CD4-positive, alpha-beta memory T cell (primary cell): ENCODE measurements at regions not wholly inside any gene's neighbourhood (a gene's known extent, or its start where the extent isn't known, plus 50 kb on each side); places are given as distances from the start of the nearest gene placed in this dataset.
A peak's percentile ranks its signal among the peaks of the same experiment; 100 is the strongest.

Experiments used
- CTCF ChIA-PET: fragments of 350-600 bp; sonication (Branson Sonifier 250); formaldehyde crosslinking; loops from one replicate; lab custom pipeline; 2021; ENCODE audit warnings: inconsistent platforms; ENCODE audit not compliant: partially characterized antibody; lab: Charles Lee
- POLR2A ChIA-PET: fragments of 350-600 bp; sonication (Branson Sonifier 250); formaldehyde crosslinking; loops from one replicate; lab custom pipeline; 2021; ENCODE audit not compliant: partially characterized antibody; lab: Charles Lee
- DNase-seq, 5 donors: peaks; one replicate each; pipeline versions ENCODE4 v3.0.0 to v3.0.0-alpha.2; 2020 to 2022; ENCODE audit warnings: mixed read lengths in 1 of 5
- H3K27ac ChIP-seq: one replicate; pipeline ENCODE4 v1.7.0; 2013; ENCODE audit warnings: low read depth, low read length
- H3K27me3 ChIP-seq: 2 replicates; pipeline ENCODE4 v1.7.0; 2013; ENCODE audit warnings: mild to moderate bottlenecking, low read length, moderate library complexity; ENCODE audit not compliant: insufficient read depth
- H3K36me3 ChIP-seq: 2 replicates; pipeline ENCODE4 v1.7.0; 2013; ENCODE audit warnings: mild to moderate bottlenecking, low read length, moderate library complexity; ENCODE audit not compliant: insufficient read depth
- H3K4me1 ChIP-seq: 2 replicates; pipeline ENCODE4 v1.7.0; 2013; ENCODE audit warnings: mild to moderate bottlenecking, low read length, moderate library complexity; ENCODE audit not compliant: insufficient read depth
- H3K4me3 ChIP-seq, 2 donors: one replicate each; pipeline ENCODE4 v1.7.0; 2013; ENCODE audit warnings: low read length in 2 of 2, mild to moderate bottlenecking in 1 of 2
- H3K9me3 ChIP-seq, 2 donors: one replicate each; pipeline ENCODE4 v1.7.0; 2013; ENCODE audit warnings: low read length in 2 of 2, control low read depth in 1 of 2; ENCODE audit not compliant: control insufficient read depth in 1 of 2
- H3K27ac Mint-ChIP-seq, 7 donors: one replicate each; pipeline ENCODE4 v1.8.0; 2020 to 2021; ENCODE audit warnings: mixed read lengths in 7 of 7, mild to moderate bottlenecking in 6 of 7, inconsistent platforms in 3 of 7, moderate library complexity in 3 of 7
- H3K27me3 Mint-ChIP-seq, 2 donors: one replicate each; pipeline ENCODE4 v1.8.0; 2020 to 2021; ENCODE audit warnings: mixed read lengths in 2 of 2
- H3K36me3 Mint-ChIP-seq, 2 donors: one replicate each; pipeline ENCODE4 v1.8.0; 2020 to 2021; ENCODE audit warnings: mixed read lengths in 2 of 2, inconsistent platforms in 1 of 2, mild to moderate bottlenecking in 1 of 2
- H3K4me1 Mint-ChIP-seq, 4 donors: one replicate each; pipeline ENCODE4 v1.8.0; 2020 to 2021; ENCODE audit warnings: mixed read lengths in 4 of 4, mild to moderate bottlenecking in 1 of 4
- H3K4me3 Mint-ChIP-seq, 8 donors: one replicate each; pipeline ENCODE4 v1.8.0; 2020 to 2021; ENCODE audit warnings: mixed read lengths in 8 of 8, mild to moderate bottlenecking in 7 of 8, moderate library complexity in 6 of 8, inconsistent platforms in 3 of 8
- H3K9me3 Mint-ChIP-seq, 8 donors: one replicate each; pipeline ENCODE4 v1.8.0; 2020 to 2021; ENCODE audit warnings: mixed read lengths in 8 of 8, mild to moderate bottlenecking in 5 of 8, inconsistent platforms in 3 of 8, moderate library complexity in 1 of 8
- intact Hi-C: fragments of 100-400 bp; cut with micrococcal nuclease; formaldehyde crosslinking; loops from one replicate; pipeline ENCODE4 v1.15.1; 2023

DNA sequence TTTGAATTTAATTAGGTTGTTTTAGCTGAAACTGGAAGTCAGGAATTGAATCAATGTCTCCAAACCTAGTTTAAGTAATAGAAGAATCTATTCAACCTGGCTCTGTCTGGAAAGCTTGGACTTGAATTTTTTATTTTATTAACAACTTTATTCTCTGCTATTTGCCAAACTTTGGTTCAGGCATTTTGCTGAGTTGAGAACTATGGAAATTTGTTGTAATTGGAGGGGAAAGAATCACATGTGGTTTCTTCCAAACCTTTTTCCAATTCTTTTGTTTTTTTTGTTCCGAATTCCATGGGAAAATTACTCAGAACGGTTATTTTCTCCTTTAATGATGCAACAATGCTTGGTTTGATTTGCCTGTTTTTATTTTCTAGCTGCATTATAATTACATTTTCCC, 98.2 kb upstream of the RPS23 start:
- H3K36me3 ChIP-seq, result no peaks in the 10 kb centered on the region
- no peaks in the 10 kb centered on the region for H3K4me1 ChIP-seq
- H3K27ac ChIP-seq, result no peak overlapping the region
- DNase-seq, result no peak
- Mint-ChIP-seq H3K4me3 (no peak overlapping the region), H3K27ac (no peak overlapping the region), H3K27me3 (peaks cover 0 to 1% of the 10 kb centered on the region in 2 donors), H3K4me1 (peaks cover 0 to 4% (median under 1%) of the 10 kb centered on the region in 4 donors), H3K9me3 (peaks cover 0 to 1% (median 0%) of the 10 kb centered on the region in 8 donors), H3K36me3 (no peaks in the 10 kb centered on the region)
- intact Hi-C loops, result no loop called here
- ChIA-PET POLR2A (no interaction called here), CTCF (no interaction called here)
- H3K9me3 ChIP-seq, result no peaks in the 10 kb centered on the region
- H3K27me3 ChIP-seq, result no peaks in the 10 kb centered on the region
- no peak overlapping the region for H3K4me3 ChIP-seq

DNA sequence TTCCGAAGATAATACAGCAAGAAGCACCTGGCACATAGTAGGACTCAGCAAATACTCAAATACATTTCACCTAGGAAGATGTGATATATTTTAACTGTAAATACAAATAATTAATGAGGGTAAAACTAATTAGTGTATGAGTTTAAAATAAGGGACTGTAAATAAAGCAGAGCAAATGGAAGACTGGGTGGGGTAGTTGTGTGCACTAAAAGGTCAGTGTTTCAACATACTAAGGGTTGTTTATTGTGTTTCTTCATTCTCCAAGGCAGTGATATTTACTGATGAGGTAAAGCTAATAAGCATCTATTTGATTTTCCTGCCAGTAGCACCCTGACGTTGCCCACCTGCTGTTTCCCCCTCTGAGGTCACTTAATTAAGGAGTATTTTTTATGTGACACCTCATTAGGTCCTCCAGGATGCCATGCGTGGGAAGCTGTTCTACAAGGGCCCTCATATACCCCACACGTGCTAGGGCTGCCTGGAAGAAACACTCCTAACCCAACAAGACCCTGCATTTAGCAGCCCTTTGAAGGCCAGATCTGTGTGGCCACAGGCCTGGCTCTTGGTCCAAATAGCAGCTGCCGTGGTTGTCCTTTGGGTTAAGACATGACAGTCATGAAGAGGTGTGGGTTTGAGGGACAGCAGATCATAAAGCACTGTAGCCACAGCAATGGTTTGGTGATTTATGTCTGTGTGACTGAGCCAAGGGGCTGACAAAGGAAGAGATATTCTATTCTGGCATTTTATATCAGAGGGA, 97.5 kb upstream of the RPS23 start:
- Histone ChIP-seq H3K4me1 (no peaks in the 10 kb centered on the region), H3K9me3 (no peaks in the 10 kb centered on the region), H3K27me3 (no peaks in the 10 kb centered on the region), H3K27ac (no peak overlapping the region), H3K4me3 (no peak overlapping the region), H3K36me3 (no peaks in the 10 kb centered on the region)
- ChIA-PET CTCF (no interaction called here), POLR2A (no interaction called here)
- Mint-ChIP-seq H3K9me3 (peaks cover 0 to 1% (median 0%) of the 10 kb centered on the region in 8 donors), H3K27ac (peak overlapping the region in 1 of 7 donors; percentile 78), H3K4me1 (peaks cover 0 to 4% (median under 1%) of the 10 kb centered on the region in 4 donors), H3K27me3 (peaks cover 0 to 1% of the 10 kb centered on the region in 2 donors), H3K4me3 (no peak overlapping the region), H3K36me3 (no peaks in the 10 kb centered on the region)
- intact Hi-C loops, result no loop called here
- DNase-seq, result no peak

DNA sequence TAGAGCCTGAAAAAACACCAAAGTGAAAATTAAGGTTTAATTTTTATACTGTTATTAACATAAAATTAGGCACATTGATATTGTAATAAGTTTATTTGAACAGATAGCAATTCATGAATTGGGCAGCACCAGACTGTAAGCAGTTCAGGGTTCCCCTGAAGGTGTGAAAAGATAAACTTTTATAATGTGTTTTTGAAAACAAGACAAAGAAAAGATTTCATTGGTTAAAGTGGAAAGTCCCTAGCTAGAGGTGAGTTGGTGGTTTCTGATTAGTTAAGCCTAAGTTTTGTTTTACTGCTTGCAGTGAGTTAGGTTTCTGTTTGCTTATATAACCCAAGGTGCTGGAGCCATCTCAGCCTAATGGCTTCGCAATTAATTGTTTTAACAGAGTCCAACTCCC, 96.5 kb upstream of the RPS23 start:
- Mint-ChIP-seq H3K27me3 (peaks cover 0 to 1% of the 10 kb centered on the region in 2 donors), H3K9me3 (peaks cover 0 to 1% (median 0%) of the 10 kb centered on the region in 8 donors), H3K4me1 (peaks cover 0 to 4% (median under 1%) of the 10 kb centered on the region in 4 donors), H3K4me3 (no peak overlapping the region), H3K36me3 (no peaks in the 10 kb centered on the region), H3K27ac (no peak overlapping the region)
- no peak for DNase-seq
- POLR2A ChIA-PET, result no interaction called here
- no peaks in the 10 kb centered on the region for H3K27me3 ChIP-seq
- H3K4me1 ChIP-seq, result no peaks in the 10 kb centered on the region
- H3K9me3 ChIP-seq, result no peaks in the 10 kb centered on the region
- CTCF ChIA-PET, result no interaction called here
- H3K27ac ChIP-seq, result no peak overlapping the region
- H3K36me3 ChIP-seq, result no peaks in the 10 kb centered on the region
- intact Hi-C loops, result no loop called here
- H3K4me3 ChIP-seq, result no peak overlapping the region

DNA sequence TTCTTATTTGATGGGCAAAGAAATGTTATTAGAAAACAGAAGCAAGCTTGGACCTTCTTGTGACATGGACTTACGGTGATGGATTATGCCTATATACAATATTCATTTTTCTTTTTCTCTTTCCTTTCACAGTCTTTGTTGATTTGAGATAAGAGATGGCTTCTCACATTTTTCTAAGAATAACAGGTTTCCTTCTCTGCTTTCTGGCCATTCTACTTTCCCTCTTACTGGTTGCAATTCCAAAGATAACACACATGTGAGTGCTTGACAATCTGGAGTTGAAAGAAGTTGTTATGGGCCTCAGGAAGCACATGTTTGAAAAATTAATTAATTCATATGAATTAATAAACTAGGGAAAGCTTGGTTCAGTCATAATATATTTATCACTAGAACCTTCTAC, 89.8 kb upstream of the RPS23 start:
- no peaks in the 10 kb centered on the region for H3K36me3 ChIP-seq
- CTCF ChIA-PET, result interaction anchor here (1.3 to 2.1 kb wide), 3 partner anchors 10 to 16 kb away, joined by 3 to 9 read pairs (median 8); no protein-coding TSS in a partner anchor
- H3K4me1 ChIP-seq, result no peaks in the 10 kb centered on the region
- Mint-ChIP-seq H3K27ac (no peak overlapping the region), H3K9me3 (no peaks in the 10 kb centered on the region), H3K36me3 (no peaks in the 10 kb centered on the region), H3K4me3 (no peak overlapping the region), H3K27me3 (peaks cover 5 to 7% of the 10 kb centered on the region in 2 donors), H3K4me1 (peaks cover 0 to 1% (median 0%) of the 10 kb centered on the region in 4 donors)
- H3K4me3 ChIP-seq, result no peak overlapping the region
- no peaks in the 10 kb centered on the region for H3K27me3 ChIP-seq
- H3K9me3 ChIP-seq, result no peaks in the 10 kb centered on the region
- intact Hi-C loops, result no loop called here
- H3K27ac ChIP-seq, result no peak overlapping the region
- DNase-seq, result no peak
- POLR2A ChIA-PET, result no interaction called here

DNA sequence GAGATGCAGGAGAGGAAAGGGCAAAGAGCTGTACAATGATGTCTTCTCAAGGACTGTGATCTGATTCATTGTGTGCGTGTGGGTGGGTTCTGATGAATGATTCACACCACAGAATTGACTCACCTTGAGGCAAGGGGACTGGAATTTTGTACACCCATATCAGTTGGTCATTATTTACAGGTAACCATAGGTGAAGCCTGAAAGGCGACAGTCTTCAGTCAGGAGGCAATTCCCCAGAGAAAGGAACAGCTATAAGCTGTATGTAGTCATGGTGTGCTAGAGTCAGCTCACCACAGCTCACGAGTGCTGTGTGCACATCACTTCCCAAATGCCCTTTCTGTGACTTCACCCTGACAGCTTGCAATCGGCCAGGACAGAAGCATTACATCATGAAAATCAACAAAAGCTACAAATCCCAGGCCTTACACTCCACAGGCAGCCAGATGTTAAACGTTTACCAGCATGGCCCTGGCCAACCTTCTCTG, 87.6 kb upstream of the RPS23 start:
- intact Hi-C loops, result no loop called here
- Histone ChIP-seq H3K36me3 (no peaks in the 10 kb centered on the region), H3K27me3 (no peaks in the 10 kb centered on the region), H3K9me3 (no peaks in the 10 kb centered on the region), H3K4me1 (no peaks in the 10 kb centered on the region), H3K4me3 (no peak overlapping the region), H3K27ac (no peak overlapping the region)
- Mint-ChIP-seq H3K9me3 (no peaks in the 10 kb centered on the region), H3K4me3 (no peak overlapping the region), H3K4me1 (peaks cover 0 to 1% (median 0%) of the 10 kb centered on the region in 4 donors), H3K27me3 (peaks cover 4 to 7% of the 10 kb centered on the region in 2 donors), H3K36me3 (no peaks in the 10 kb centered on the region), H3K27ac (no peak overlapping the region)
- ChIA-PET CTCF (interaction anchor here (0.9 kb wide), 1 partner anchor 976 kb away, joined by 3 read pairs; no protein-coding TSS in a partner anchor), POLR2A (no interaction called here)
- DNase-seq, result no peak

DNA sequence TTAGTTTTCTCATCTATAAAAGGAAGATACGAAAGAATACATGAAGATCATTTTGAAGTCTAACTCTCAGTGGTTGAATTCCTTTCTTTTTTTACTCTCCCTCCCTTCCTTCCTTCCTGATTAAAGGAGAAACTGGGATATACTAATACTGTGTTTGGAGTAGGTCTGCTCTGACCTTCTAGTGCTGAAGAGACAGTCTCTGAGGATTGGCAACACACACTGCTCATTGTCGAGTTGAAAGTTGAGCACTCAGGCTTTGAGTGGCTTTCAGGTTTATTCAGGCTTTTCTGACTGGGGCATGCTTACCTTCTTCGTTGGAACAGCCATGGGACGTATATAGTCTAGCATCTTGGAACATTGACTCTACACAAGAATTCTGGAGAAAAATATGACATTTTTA, 86.9 kb upstream of the RPS23 start:
- ChIA-PET POLR2A (no interaction called here), CTCF (interaction anchor here (0.9 kb wide), 1 partner anchor 976 kb away, joined by 3 read pairs; no protein-coding TSS in a partner anchor)
- H3K36me3 Mint-ChIP-seq, result no peaks in the 10 kb centered on the region
- no peak overlapping the region for H3K4me3 ChIP-seq
- H3K27ac Mint-ChIP-seq, result no peak overlapping the region
- peaks cover 4 to 7% of the 10 kb centered on the region in 2 donors for H3K27me3 Mint-ChIP-seq
- peaks cover 0 to 6% (median 3%) of the 10 kb centered on the region in 4 donors for H3K4me1 Mint-ChIP-seq
- H3K36me3 ChIP-seq, result no peaks in the 10 kb centered on the region
- no peaks in the 10 kb centered on the region for H3K9me3 ChIP-seq
- H3K9me3 Mint-ChIP-seq, result no peaks in the 10 kb centered on the region
- H3K27me3 ChIP-seq, result no peaks in the 10 kb centered on the region
- intact Hi-C loops, result no loop called here
- no peak overlapping the region for H3K4me3 Mint-ChIP-seq
- no peak for DNase-seq
- no peaks in the 10 kb centered on the region for H3K4me1 ChIP-seq
- no peak overlapping the region for H3K27ac ChIP-seq

DNA sequence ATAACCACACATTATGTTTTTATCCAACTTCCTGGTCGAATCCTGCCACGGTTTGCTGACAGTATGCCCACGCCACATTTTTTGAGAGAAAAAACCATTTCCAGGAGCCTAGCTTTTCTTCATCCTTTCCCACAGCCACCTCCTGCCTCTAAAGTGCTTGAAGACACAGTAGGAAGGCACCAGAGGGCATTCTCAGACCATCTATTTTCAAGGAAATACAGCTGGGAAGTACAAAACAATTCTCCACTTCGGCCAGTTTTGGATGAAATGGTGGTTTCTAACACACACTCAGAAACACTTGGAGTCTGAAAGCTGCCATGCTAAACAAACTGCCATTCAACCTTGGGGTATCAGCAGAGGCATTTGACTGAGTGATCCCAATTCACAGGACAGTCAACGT, 86.3 kb upstream of the RPS23 start:
- Mint-ChIP-seq H3K9me3 (no peaks in the 10 kb centered on the region), H3K27ac (no peak overlapping the region), H3K4me3 (no peak overlapping the region), H3K4me1 (peaks cover 0 to 12% (median 3%) of the 10 kb centered on the region in 4 donors), H3K36me3 (no peaks in the 10 kb centered on the region), H3K27me3 (peaks cover 4 to 7% of the 10 kb centered on the region in 2 donors)
- H3K4me1 ChIP-seq, result no peaks in the 10 kb centered on the region
- no peaks in the 10 kb centered on the region for H3K27me3 ChIP-seq
- no peak overlapping the region for H3K4me3 ChIP-seq
- H3K36me3 ChIP-seq, result no peaks in the 10 kb centered on the region
- ChIA-PET POLR2A (no interaction called here), CTCF (no interaction called here)
- H3K27ac ChIP-seq, result no peak overlapping the region
- intact Hi-C loops, result no loop called here
- H3K9me3 ChIP-seq, result no peaks in the 10 kb centered on the region
- DNase-seq, result no peak
